Esophagus muscularis mucosa (tissue), 4 donors: ENCODE measurements at regions not wholly inside any gene's neighbourhood (a gene's known extent, or its start where the extent isn't known, plus 50 kb on each side); places are given as distances from the start of the nearest gene placed in this dataset.

Experiments used
- DNase-seq: peaks from one replicate; pipeline ENCODE4 v3.0.0-alpha.2; 2017; ENCODE audit errors: extremely low spot score
- H3K27ac ChIP-seq, 4 donors: fragments of 200-600 bp; sonication (generic); replicated peaks in 1 of 4; 1 replicate in 3 of 4; 2 replicates in 1 of 4; pipeline ENCODE4 v1.5.1; 2016 to 2019; ENCODE audit warnings: mild to moderate bottlenecking in 1 of 4
- H3K27me3 ChIP-seq, 4 donors: fragments of 200-600 bp; sonication (generic); one replicate each; pipeline versions ENCODE4 v1.5.1 to v1.6.0; 2016 to 2019
- H3K36me3 ChIP-seq, 4 donors: fragments of 200-600 bp; sonication (generic); one replicate each; pipeline ENCODE4 v1.5.1; 2016 to 2019
- H3K4me1 ChIP-seq, 4 donors: fragments of 200-600 bp; sonication (generic); one replicate each; pipeline ENCODE4 v1.5.1; 2016 to 2019
- H3K4me3 ChIP-seq, 4 donors: fragments of 200-600 bp; sonication (generic); 1 replicate in 2 of 4; 2 replicates in 2 of 4; pipeline ENCODE4 v1.5.1; 2016 to 2019; ENCODE audit warnings: mild to moderate bottlenecking in 4 of 4, moderate library complexity in 1 of 4
- H3K9me3 ChIP-seq, 4 donors: fragments of 200-600 bp; sonication (generic); 1 replicate in 3 of 4; 2 replicates in 1 of 4; pipeline ENCODE4 v1.5.1; 2016 to 2019
- CTCF ChIP-seq, 3 experiments: fragments of 200-600 bp in 2 of 3; fragments of 450-650 bp in 1 of 3; sonication (generic) in 2 of 3; IDR thresholded peaks; one replicate each; pipeline ENCODE4 v1.5.1; 2017 to 2019; ENCODE audit warnings: antibody characterized with exemption in 3 of 3, mild to moderate bottlenecking in 2 of 3, moderate library complexity in 1 of 3
- EP300 ChIP-seq: sonication (generic); formaldehyde crosslinking; IDR thresholded peaks from one replicate; pipeline ENCODE4 v1.6.1; 2017; ENCODE audit warnings: antibody characterized with exemption
- POLR2A ChIP-seq: fragments of 450-650 bp; IDR thresholded peaks from one replicate; pipeline ENCODE4 v1.6.1; 2017; ENCODE audit warnings: antibody characterized with exemption, moderate library complexity, mild to moderate bottlenecking, low read depth
- POLR2AphosphoS5 ChIP-seq, 2 donors: sonication (generic); formaldehyde crosslinking; IDR thresholded peaks; one replicate each; pipeline ENCODE4 v1.6.1; 2017; ENCODE audit warnings: antibody characterized with exemption in 2 of 2
- WGBS: methylation state at CpG from one replicate; pipeline ENCODE4 v1.1.5; 2018; 5-methylcytosine and 5-hydroxymethylcytosine counted together
- intact Hi-C: fragments of 100-400 bp; cut with DNase I; formaldehyde crosslinking; loops from one replicate; pipeline ENCODE4 v1.15.1; 2023

GRCh38 chr11:112748252-112748651, 213.0 kb upstream of the NCAM1 start:
- H3K27me3 ChIP-seq = peaks cover 0 to 17% (median 0%) of the 10 kb centered on the region in 4 donors
- no peak overlapping the region for H3K4me3 ChIP-seq
- DNase-seq = no peak
- 67% methylated on average over 5 of the region's 5 CpGs for WGBS
- no peaks in the 10 kb centered on the region for H3K36me3 ChIP-seq
- peaks cover 0 to 15% (median 11%) of the 10 kb centered on the region in 4 donors for H3K4me1 ChIP-seq
- H3K27ac ChIP-seq = no peak overlapping the region
- intact Hi-C loops = no loop called here
- TF ChIP-seq POLR2AphosphoS5 (IDR thresholded peaks at IDR 0.05) (no peak), POLR2A (no peak), EP300 (no peak), CTCF (IDR thresholded peaks at IDR 0.05) (no peak)
- no peaks in the 10 kb centered on the region for H3K9me3 ChIP-seq

DNA sequence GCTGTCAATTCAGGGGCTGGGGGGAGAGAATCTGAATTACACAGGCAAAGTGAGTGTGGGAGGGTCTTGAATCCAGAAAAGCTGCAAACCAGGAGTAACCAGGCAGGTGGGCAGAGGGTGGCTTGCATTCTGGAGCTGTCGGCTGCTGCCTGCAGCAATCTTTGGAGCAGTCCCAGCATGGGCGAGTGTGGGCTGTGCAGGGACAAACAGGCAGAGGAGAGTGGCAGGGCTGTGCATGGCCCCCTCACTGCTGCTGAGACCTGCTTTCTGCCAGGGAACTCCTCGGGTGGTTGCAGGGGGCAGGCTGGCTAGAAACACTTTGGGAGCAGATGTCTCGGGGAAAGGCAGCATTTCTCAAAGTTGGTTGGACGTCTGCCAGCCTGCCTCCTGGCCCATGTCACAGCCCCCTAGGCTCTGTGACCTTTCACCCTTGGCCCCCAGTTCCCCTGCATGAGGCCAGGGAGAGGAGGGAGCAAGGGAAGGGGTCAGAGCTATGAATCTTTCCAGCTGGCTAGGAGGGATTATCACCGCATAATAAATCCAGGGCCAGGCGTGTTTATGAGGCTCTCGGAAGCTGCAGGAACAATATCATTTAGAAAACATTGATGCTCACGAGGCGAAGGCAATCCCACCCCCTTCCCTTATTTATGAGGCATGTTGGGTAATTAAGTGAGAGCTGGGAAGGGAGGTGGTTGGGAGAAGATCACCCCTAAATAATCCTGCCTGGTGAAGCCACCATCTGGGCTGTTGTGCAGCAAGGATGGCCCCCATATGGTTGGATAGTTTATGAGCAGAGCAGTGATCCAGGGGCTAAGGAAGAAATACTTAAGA, 212.3 kb upstream of the NCAM1 start:
- DNase-seq = no peak
- no peaks in the 10 kb centered on the region for H3K36me3 ChIP-seq
- intact Hi-C loops = no loop called here

DNA sequence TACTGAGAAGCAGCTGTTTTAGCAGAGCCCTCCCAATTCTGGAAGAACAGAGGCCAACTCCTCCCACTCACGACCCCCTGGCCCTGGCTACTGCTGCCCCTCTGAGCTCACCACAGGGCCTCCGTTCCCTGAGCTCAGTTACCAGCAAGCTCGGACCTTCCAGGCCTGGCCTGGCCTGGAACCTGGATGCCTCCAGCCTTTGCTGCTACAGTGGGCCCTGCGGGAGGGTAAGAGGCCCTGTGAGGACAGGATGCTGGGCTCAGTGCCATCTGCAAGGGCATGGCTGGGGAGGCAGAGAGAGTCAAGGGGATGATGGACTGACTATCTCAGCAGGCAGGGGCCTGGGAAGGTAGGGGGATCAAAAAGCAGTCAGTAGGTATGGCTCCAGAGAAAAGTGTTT, 209.9 kb upstream of the NCAM1 start:
- 61% methylated on average over 2 of the region's 4 CpGs for WGBS
- no peak for DNase-seq
- Histone ChIP-seq H3K9me3 (no peaks in the 10 kb centered on the region), H3K4me1 (peaks cover 0 to 15% (median 9%) of the 10 kb centered on the region in 4 donors), H3K4me3 (no peak overlapping the region), H3K36me3 (no peaks in the 10 kb centered on the region), H3K27ac (no peak overlapping the region), H3K27me3 (peaks cover 0 to 2% (median 0%) of the 10 kb centered on the region in 4 donors)
- TF ChIP-seq POLR2AphosphoS5 (IDR thresholded peaks at IDR 0.05) = no peak
- intact Hi-C loops = no loop called here

More for the DNA sequence above, 212.3 kb upstream of the NCAM1 start:
- Histone ChIP-seq H3K4me1 (peaks cover 0 to 15% (median 11%) of the 10 kb centered on the region in 4 donors), H3K27ac (no peak overlapping the region), H3K27me3 (peaks cover 0 to 17% (median 0%) of the 10 kb centered on the region in 4 donors), H3K4me3 (no peak overlapping the region), H3K9me3 (no peaks in the 10 kb centered on the region)
- TF ChIP-seq POLR2AphosphoS5 (IDR thresholded peaks at IDR 0.05) = no peak
- TF ChIP-seq EP300 = no peak
- no peak for TF ChIP-seq CTCF (IDR thresholded peaks at IDR 0.05)
- TF ChIP-seq POLR2A = no peak
- 58% methylated on average over 9 of the region's 10 CpGs for WGBS

DNA sequence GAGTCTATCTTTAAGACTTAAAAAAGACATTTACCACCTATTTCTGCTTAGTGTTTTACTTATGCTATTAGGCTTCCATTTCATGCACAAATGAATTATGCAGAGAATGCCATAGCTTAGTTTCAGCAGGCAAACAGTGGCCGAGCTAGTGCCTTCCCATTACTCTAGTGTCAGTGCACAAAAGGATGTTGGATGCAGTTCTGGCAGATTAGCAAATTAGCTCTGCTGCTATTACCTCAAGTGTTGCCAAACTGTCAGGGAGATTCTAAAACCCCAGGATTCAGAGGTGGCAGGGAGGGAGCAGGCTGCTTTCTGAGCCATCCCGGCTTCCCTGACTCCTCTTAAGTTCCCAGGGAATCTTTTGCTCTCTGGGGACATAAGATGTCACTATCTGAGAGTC, 209.4 kb upstream of the NCAM1 start:
- no peak overlapping the region for H3K27ac ChIP-seq
- H3K36me3 ChIP-seq = no peaks in the 10 kb centered on the region
- TF ChIP-seq CTCF (IDR thresholded peaks at IDR 0.05) (no peak), EP300 (no peak), POLR2AphosphoS5 (IDR thresholded peaks at IDR 0.05) (no peak), POLR2A (no peak)
- H3K4me3 ChIP-seq = no peak overlapping the region
- H3K4me1 ChIP-seq = peaks cover 0 to 15% (median 9%) of the 10 kb centered on the region in 4 donors
- DNase-seq = no peak
- intact Hi-C loops = no loop called here
- H3K9me3 ChIP-seq = no peaks in the 10 kb centered on the region
- H3K27me3 ChIP-seq = no peaks in the 10 kb centered on the region
- WGBS = 48% methylated on average over 2 of the region's 2 CpGs

DNA sequence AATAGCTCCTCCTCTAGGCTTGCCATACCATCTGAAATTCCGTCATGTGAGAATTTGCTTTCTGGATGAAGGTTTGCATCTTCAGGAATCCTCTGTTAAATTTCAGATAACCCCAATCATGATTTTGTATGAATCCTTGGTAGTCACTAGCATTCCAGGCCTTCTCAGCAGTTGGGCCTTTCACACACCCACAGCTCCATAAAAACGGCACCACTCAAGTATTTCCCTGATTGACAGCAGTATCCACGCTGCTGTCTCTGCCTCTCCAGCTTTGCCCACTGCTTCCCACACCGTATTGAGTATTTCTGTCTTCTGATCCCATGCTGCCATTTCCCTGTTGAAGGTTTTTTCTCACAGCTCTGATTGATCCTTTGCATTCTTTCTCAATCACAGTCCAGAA, 208.7 kb upstream of the NCAM1 start:
- intact Hi-C loops = no loop called here
- Histone ChIP-seq H3K9me3 (no peaks in the 10 kb centered on the region), H3K27me3 (no peaks in the 10 kb centered on the region), H3K4me1 (peaks cover 3 to 15% (median 9%) of the 10 kb centered on the region in 4 donors), H3K36me3 (no peaks in the 10 kb centered on the region), H3K27ac (no peak overlapping the region), H3K4me3 (no peak overlapping the region)
- WGBS = 83% methylated on average over 4 of the region's 4 CpGs
- no peak for DNase-seq
- TF ChIP-seq EP300 (no peak), POLR2AphosphoS5 (IDR thresholded peaks at IDR 0.05) (no peak), POLR2A (no peak), CTCF (IDR thresholded peaks at IDR 0.05) (no peak)
